AG09309 (cell line): ENCODE measurements at regions not wholly inside any gene's neighbourhood (a gene's known extent, or its start where the extent isn't known, plus 50 kb on each side); places are given as distances from the start of the nearest gene placed in this dataset.

Experiments used
- DNase-seq: peaks from one replicate; pipeline ENCODE4 v3.0.0-alpha.2; 2010; ENCODE audit warnings: low read depth
- H3K4me3 ChIP-seq: 2 replicates; pipeline ENCODE4 v1.5.1; 2011; ENCODE audit warnings: mild to moderate bottlenecking, low read depth, low read length, moderate library complexity; ENCODE audit not compliant: control insufficient read depth
- CTCF ChIP-seq: IDR thresholded peaks from 2 replicates; pipeline ENCODE4 v1.5.1; 2011; ENCODE audit warnings: mild to moderate bottlenecking, low read depth, low read length, inconsistent platforms; ENCODE audit not compliant: insufficient read depth, control insufficient read depth; ENCODE audit errors: missing control alignments

GRCh38 chr15:47386459-47386858 is 330.8 kb upstream of the SEMA6D start:
- H3K4me3 ChIP-seq = no peak overlapping the region
- DNase-seq = no peak
- no peak for TF ChIP-seq CTCF

- TF ChIP-seq CTCF = no peak
- H3K4me3 ChIP-seq = no peak overlapping the region
- DNase-seq = no peak
Observed at GRCh38 chr15:47388299-47388698, 329.0 kb upstream of the SEMA6D start.

GRCh38 chr15:47390208-47390765 is 327.0 kb upstream of the SEMA6D start:
- H3K4me3 ChIP-seq = no peak overlapping the region
- no peak for DNase-seq
- TF ChIP-seq CTCF = no peak

GRCh38 chr15:47394286-47394809 is 323.0 kb upstream of the SEMA6D start:
- no peak for DNase-seq
- no peak for TF ChIP-seq CTCF

GRCh38 chr15:47395076-47395475 is 322.2 kb upstream of the SEMA6D start:
- no peak for TF ChIP-seq CTCF
- H3K4me3 ChIP-seq = no peak overlapping the region
- no peak for DNase-seq

More at GRCh38 chr15:47394286-47394809, 323.0 kb upstream of the SEMA6D start:
- no peak overlapping the region for H3K4me3 ChIP-seq

GRCh38 chr15:47397655-47398054 is 319.6 kb upstream of the SEMA6D start:
- no peak for TF ChIP-seq CTCF
- H3K4me3 ChIP-seq = no peak overlapping the region
- no peak for DNase-seq
